CD14-positive monocyte (primary cell): ENCODE measurements at regions not wholly inside any gene's neighbourhood (a gene's known extent, or its start where the extent isn't known, plus 50 kb on each side); places are given as distances from the start of the nearest gene placed in this dataset.

Experiments
- DNase-seq, 3 donors: peaks; one replicate each; pipeline ENCODE4 v3.0.0-alpha.2; 2011 to 2022
- H2AFZ ChIP-seq: 2 replicates; pipeline ENCODE4 v1.6.0; 2012; ENCODE audit warnings: mild to moderate bottlenecking, low read depth, low read length, inconsistent platforms; ENCODE audit not compliant: insufficient read depth, poor library complexity, severe bottlenecking
- H3K27ac ChIP-seq, 2 donors: 1 replicate in 1 of 2; 2 replicates in 1 of 2; pipeline ENCODE4 v1.5.1; 2012 to 2013; ENCODE audit warnings: low read length in 2 of 2, control low read depth in 1 of 2, inconsistent platforms in 1 of 2, low read depth in 1 of 2, mild to moderate bottlenecking in 1 of 2
- H3K27me3 ChIP-seq, 2 donors: one replicate each; pipeline versions ENCODE4 v1.6.0 to v1.6.1; 2011 to 2013; ENCODE audit warnings: low read length in 2 of 2; ENCODE audit not compliant: control insufficient read depth in 2 of 2, insufficient read depth in 2 of 2
- H3K36me3 ChIP-seq, 2 donors: replicated peaks in 1 of 2; 1 replicate in 1 of 2; 2 replicates in 1 of 2; pipeline versions ENCODE4 v1.5.1 to v1.6.1; 2012 to 2013; ENCODE audit warnings: low read length in 2 of 2, control low read depth in 1 of 2, inconsistent platforms in 1 of 2, mild to moderate bottlenecking in 1 of 2; ENCODE audit not compliant: insufficient read depth in 2 of 2, control insufficient read depth in 1 of 2
- H3K4me1 ChIP-seq, 2 donors: 1 replicate in 1 of 2; 2 replicates in 1 of 2; pipeline versions ENCODE4 v1.5.1 to v1.6.1; 2012 to 2013; ENCODE audit warnings: low read length in 2 of 2, control low read depth in 1 of 2, inconsistent platforms in 1 of 2, mild to moderate bottlenecking in 1 of 2, moderate library complexity in 1 of 2; ENCODE audit not compliant: insufficient read depth in 2 of 2, control insufficient read depth in 1 of 2
- H3K4me2 ChIP-seq: replicated peaks from 2 replicates; pipeline ENCODE3; 2012; ENCODE audit warnings: low read length, moderate library complexity, mild to moderate bottlenecking; ENCODE audit not compliant: poor library complexity, severe bottlenecking; ENCODE audit errors: extremely low read depth
- H3K4me3 ChIP-seq, 3 experiments: fragments of 200-600 bp in 1 of 3; sonication (generic) in 1 of 3; replicated peaks in 1 of 3; 1 replicate in 2 of 3; 2 replicates in 1 of 3; pipeline ENCODE4 v1.5.1; 2011 to 2013; ENCODE audit warnings: low read length in 3 of 3, mild to moderate bottlenecking in 3 of 3, control low read depth in 2 of 3, low read depth in 2 of 3, inconsistent platforms in 1 of 3, moderate library complexity in 1 of 3
- H3K79me2 ChIP-seq: 2 replicates; pipeline ENCODE4 v1.6.0; 2012; ENCODE audit warnings: mild to moderate bottlenecking, control low read depth, inconsistent platforms, low read length, moderate library complexity; ENCODE audit not compliant: insufficient read depth
- H3K9ac ChIP-seq: 2 replicates; pipeline ENCODE4 v1.6.0; 2017; ENCODE audit warnings: low read length, mild to moderate bottlenecking; ENCODE audit not compliant: insufficient read depth, poor library complexity, severe bottlenecking
- H3K9me3 ChIP-seq, 2 donors: replicated peaks in 1 of 2; 1 replicate in 1 of 2; 2 replicates in 1 of 2; pipeline versions ENCODE4 v1.5.1 to v1.6.1; 2012 to 2013; ENCODE audit warnings: low read length in 2 of 2, control low read depth in 1 of 2; ENCODE audit not compliant: control insufficient read depth in 1 of 2, insufficient read depth in 1 of 2
- H4K20me1 ChIP-seq: 2 replicates; pipeline ENCODE4 v1.6.0; 2012; ENCODE audit warnings: mild to moderate bottlenecking, low read length, control low read depth, moderate library complexity; ENCODE audit not compliant: insufficient read depth
- H3K27ac Mint-ChIP-seq, 7 donors: one replicate each; pipeline ENCODE4 v1.8.0; 2020; ENCODE audit warnings: mild to moderate bottlenecking in 7 of 7, mixed read lengths in 7 of 7, moderate library complexity in 6 of 7, inconsistent platforms in 2 of 7
- H3K27me3 Mint-ChIP-seq, 3 donors: one replicate each; pipeline ENCODE4 v1.8.0; 2021 to 2022; ENCODE audit warnings: low read depth in 3 of 3, mild to moderate bottlenecking in 3 of 3, mixed read lengths in 3 of 3, moderate library complexity in 3 of 3, inconsistent platforms in 1 of 3
- H3K36me3 Mint-ChIP-seq, 2 donors: one replicate each; pipeline ENCODE4 v1.8.0; 2020; ENCODE audit warnings: mixed read lengths in 2 of 2, inconsistent platforms in 1 of 2, mild to moderate bottlenecking in 1 of 2
- H3K4me1 Mint-ChIP-seq: one replicate; pipeline ENCODE4 v1.8.0; 2020; ENCODE audit warnings: mild to moderate bottlenecking, mixed read lengths
- H3K4me3 Mint-ChIP-seq, 2 donors: one replicate each; pipeline ENCODE4 v1.8.0; 2020; ENCODE audit warnings: mild to moderate bottlenecking in 2 of 2, mixed read lengths in 2 of 2, moderate library complexity in 1 of 2
- H3K9me3 Mint-ChIP-seq, 7 donors: one replicate each; pipeline ENCODE4 v1.8.0; 2020 to 2022; ENCODE audit warnings: mixed read lengths in 7 of 7, mild to moderate bottlenecking in 6 of 7, moderate library complexity in 6 of 7, inconsistent platforms in 2 of 7
- CTCF ChIP-seq: fragments of 200-600 bp; IDR thresholded peaks from one replicate; pipeline ENCODE4 v1.8.0; 2022; ENCODE audit warnings: antibody characterized with exemption, mild to moderate bottlenecking
- WGBS: methylation state at CpG from one replicate; pipeline ENCODE4 v1.1.5; 2013; ENCODE audit warnings: missing lambda C conversion rate; ENCODE audit not compliant: insufficient coverage; 5-methylcytosine and 5-hydroxymethylcytosine counted together
- intact Hi-C, 2 donors: fragments of 100-400 bp; cut with micrococcal nuclease; formaldehyde crosslinking; loops; one replicate each; pipeline versions ENCODE4 v1.15.0 to v1.15.1; 2023

DNA sequence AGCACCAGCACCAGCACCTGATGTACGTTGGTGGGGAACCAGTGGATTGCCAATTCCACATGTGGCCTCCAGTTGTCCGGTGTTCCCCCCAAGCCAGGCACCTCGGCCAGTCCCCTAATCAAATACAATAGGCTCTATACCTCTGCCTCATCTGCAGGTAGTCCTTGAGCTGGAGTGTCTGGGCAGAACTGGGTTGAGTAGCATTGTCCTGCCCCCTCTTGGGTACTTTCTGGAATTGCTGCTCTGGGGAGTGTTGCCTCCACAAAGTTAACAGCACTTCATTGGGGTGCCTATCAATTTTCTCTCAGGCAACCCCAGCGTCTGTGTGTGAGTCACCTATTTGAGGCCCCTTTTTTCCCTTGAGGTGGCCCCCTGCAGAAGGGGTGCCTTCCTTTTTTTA lies 413.0 kb upstream of the LARGE1 start:
- 100% methylated on average over 1 of the region's 4 CpGs for WGBS
- Mint-ChIP-seq H3K4me3 (no peak overlapping the region), H3K9me3 (peaks cover 2 to 32% (median 23%) of the 10 kb centered on the region in 7 donors), H3K27ac (no peak overlapping the region), H3K36me3 (no peaks in the 10 kb centered on the region), H3K27me3 (peaks cover 0 to 2% (median 0%) of the 10 kb centered on the region in 3 donors), H3K4me1 (no peaks in the 10 kb centered on the region)
- Histone ChIP-seq H3K4me3 (no peak overlapping the region), H3K27me3 (no peaks in the 10 kb centered on the region), H3K4me1 (no peaks in the 10 kb centered on the region), H3K27ac (no peak overlapping the region), H3K36me3 (no peaks in the 10 kb centered on the region), H2AFZ (no peak overlapping the region), H3K9ac (no peak overlapping the region), H3K4me2 (no peak overlapping the region), H3K9me3 (peaks cover 26 to 29% of the 10 kb centered on the region in 2 donors), H3K79me2 (no peaks in the 10 kb centered on the region), H4K20me1 (no peaks in the 10 kb centered on the region)
- no peak for DNase-seq
- intact Hi-C loops, result no loop called here
- no peak for TF ChIP-seq CTCF

GRCh38 chr22:34334893-34335292 lies 414.6 kb upstream of the LARGE1 start:
- Mint-ChIP-seq H3K36me3 (no peaks in the 10 kb centered on the region), H3K27me3 (peaks cover 0 to 2% (median 0%) of the 10 kb centered on the region in 3 donors), H3K27ac (no peak overlapping the region), H3K4me3 (no peak overlapping the region), H3K9me3 (peaks cover 4 to 34% (median 26%) of the 10 kb centered on the region in 7 donors), H3K4me1 (no peaks in the 10 kb centered on the region)
- intact Hi-C loops, result no loop called here
- H3K4me1 ChIP-seq, result no peaks in the 10 kb centered on the region
- H3K27me3 ChIP-seq, result no peaks in the 10 kb centered on the region
- no peak overlapping the region for H3K4me3 ChIP-seq
- H3K9me3 ChIP-seq, result peaks cover 26 to 29% of the 10 kb centered on the region in 2 donors
- H3K4me2 ChIP-seq, result no peak overlapping the region
- no peaks in the 10 kb centered on the region for H4K20me1 ChIP-seq
- no peak for DNase-seq
- H3K27ac ChIP-seq, result no peak overlapping the region
- H3K79me2 ChIP-seq, result no peaks in the 10 kb centered on the region
- H3K9ac ChIP-seq, result no peak overlapping the region
- no peak for TF ChIP-seq CTCF
- H2AFZ ChIP-seq, result no peak overlapping the region
- 73% methylated on average over 4 of the region's 5 CpGs for WGBS
- no peaks in the 10 kb centered on the region for H3K36me3 ChIP-seq
